WTC11 (cell line): ENCODE measurements at regions not wholly inside any gene's neighbourhood (a gene's known extent, or its start where the extent isn't known, plus 50 kb on each side); places are given as distances from the start of the nearest gene placed in this dataset.

Source experiments
- ATAC-seq: fragments of 200-7000 bp; cut with Tn5 transposase; 2 replicates; pipeline ENCODE4 v1.10.0; 2021; ENCODE audit warnings: mild to moderate bottlenecking, moderate library complexity
- CTCF ChIA-PET: fragments of 300-600 bp; sonication (Branson Sonifier 250); formaldehyde crosslinking; loops from one replicate; lab custom pipeline; 2021; ENCODE audit warnings: antibody characterized with exemption; lab: Charles Lee
- POLR2A ChIA-PET: fragments of 350-600 bp; sonication (Branson Sonifier 250); formaldehyde crosslinking; loops from one replicate; lab custom pipeline; 2021; ENCODE audit warnings: antibody characterized with exemption; lab: Charles Lee
- DNase-seq: peaks from one replicate; pipeline ENCODE4 v3.0.0; 2021; ENCODE audit warnings: low spot score
- H3K27ac Mint-ChIP-seq: 2 replicates; pipeline ENCODE4 v1.8.0; 2021; ENCODE audit warnings: mixed read lengths
- H3K27me3 Mint-ChIP-seq: 2 replicates; pipeline ENCODE4 v1.8.0; 2021; ENCODE audit warnings: low read depth, mild to moderate bottlenecking, moderate library complexity, mixed read lengths
- H3K36me3 Mint-ChIP-seq: 2 replicates; pipeline ENCODE4 v1.8.0; 2021; ENCODE audit warnings: mixed read lengths
- H3K4me1 Mint-ChIP-seq: 2 replicates; pipeline ENCODE4 v1.8.0; 2022; ENCODE audit warnings: mixed read lengths
- H3K4me3 Mint-ChIP-seq: 2 replicates; pipeline ENCODE4 v1.8.0; 2021; ENCODE audit warnings: mild to moderate bottlenecking, moderate library complexity, mixed read lengths
- H3K9me3 Mint-ChIP-seq: 2 replicates; pipeline ENCODE4 v1.8.0; 2021; ENCODE audit warnings: mixed read lengths
- AR ChIP-seq: fragments of 250-450 bp; sonication (Bioruptor Pico); IDR thresholded peaks from 2 replicates; pipeline ENCODE4 v1.9.0; 2021; ENCODE audit warnings: mild to moderate bottlenecking
- ATF2 ChIP-seq: sonication (generic); formaldehyde crosslinking; IDR thresholded peaks from 2 replicates; pipeline ENCODE4 v1.8.1; 2022; ENCODE audit warnings: low read depth, missing genetic modification reagents, borderline replicate concordance
- ATF3 ChIP-seq: sonication (generic); formaldehyde crosslinking; conservative IDR thresholded peaks from 2 replicates; pipeline ENCODE4 v1.8.1; 2022; ENCODE audit warnings: mild to moderate bottlenecking, missing genetic modification reagents
- E2F4 ChIP-seq: sonication (generic); formaldehyde crosslinking; IDR thresholded peaks from 2 replicates; pipeline ENCODE4 v1.8.1; 2022; ENCODE audit warnings: low read depth, mild to moderate bottlenecking, moderate library complexity, missing genetic modification reagents, borderline replicate concordance
- FOXJ3 ChIP-seq: sonication (generic); formaldehyde crosslinking; IDR thresholded peaks from 2 replicates; pipeline ENCODE4 v1.9.0; 2021; ENCODE audit warnings: missing genetic modification reagents, mild to moderate bottlenecking, borderline replicate concordance
- MYBL2 ChIP-seq: sonication (generic); formaldehyde crosslinking; IDR thresholded peaks from 2 replicates; pipeline ENCODE4 v1.8.1; 2023; ENCODE audit warnings: mild to moderate bottlenecking, moderate library complexity, missing genetic modification reagents
- NR1H2 ChIP-seq: sonication (generic); formaldehyde crosslinking; IDR thresholded peaks from 2 replicates; pipeline ENCODE4 v1.9.0; 2021; ENCODE audit warnings: mild to moderate bottlenecking, moderate library complexity, missing genetic modification reagents
- SP1 ChIP-seq: sonication (generic); formaldehyde crosslinking; conservative IDR thresholded peaks from 2 replicates; pipeline ENCODE4 v1.8.1; 2022; ENCODE audit warnings: missing genetic modification reagents
- TEAD1 ChIP-seq: sonication (generic); formaldehyde crosslinking; IDR thresholded peaks from 2 replicates; pipeline ENCODE4 v1.8.0; 2022; ENCODE audit warnings: mild to moderate bottlenecking, missing genetic modification reagents
- ZBTB43 ChIP-seq: sonication (generic); formaldehyde crosslinking; IDR thresholded peaks from 2 replicates; pipeline ENCODE4 v1.8.1; 2023; ENCODE audit warnings: mild to moderate bottlenecking, missing genetic modification reagents
- ZNF121 ChIP-seq: sonication (generic); formaldehyde crosslinking; IDR thresholded peaks from 2 replicates; pipeline ENCODE4 v1.8.0; 2023; ENCODE audit warnings: missing genetic modification reagents
- ZNF219 ChIP-seq: sonication (generic); formaldehyde crosslinking; IDR thresholded peaks from 2 replicates; pipeline ENCODE4 v1.8.0; 2023; ENCODE audit warnings: missing genetic modification reagents, mild to moderate bottlenecking, borderline replicate concordance
- ZNF232 ChIP-seq: sonication (generic); formaldehyde crosslinking; IDR thresholded peaks from 2 replicates; pipeline ENCODE4 v1.8.0; 2022; ENCODE audit warnings: mild to moderate bottlenecking, missing genetic modification reagents
- ZNF532 ChIP-seq: fragments of 250-450 bp; sonication (Bioruptor Pico); IDR thresholded peaks from 2 replicates; pipeline ENCODE4 v1.9.0; 2021; ENCODE audit warnings: mild to moderate bottlenecking, borderline replicate concordance

- no peak for DNase-seq
- peaks cover 40% of the 10 kb centered on the region for H3K4me1 Mint-ChIP-seq
- no peaks in the 10 kb centered on the region for H3K36me3 Mint-ChIP-seq
- H3K27me3 Mint-ChIP-seq, result peaks cover 18% of the 10 kb centered on the region
- ChIA-PET CTCF (no interaction called here), POLR2A (no interaction called here)
- peak; percentile 81 for ATAC-seq
- H3K27ac Mint-ChIP-seq, result no peak overlapping the region
- H3K9me3 Mint-ChIP-seq, result no peaks in the 10 kb centered on the region
- no peak overlapping the region for H3K4me3 Mint-ChIP-seq
- TF ChIP-seq ZBTB43 (CRISPR knock-in tag), result no peak
- TF ChIP-seq ZNF219, result no peak
- TF ChIP-seq ATF3 (CRISPR knock-in tag), result no peak
- no peak for TF ChIP-seq ZNF121
- TF ChIP-seq ZNF232 (CRISPR knock-in tag), result no peak
- TF ChIP-seq FOXJ3, result no peak
- no peak for TF ChIP-seq E2F4 (CRISPR knock-in tag)
- no peak for TF ChIP-seq ZNF532 (CRISPR knock-in tag)
- no peak for TF ChIP-seq NR1H2
- TF ChIP-seq MYBL2 (CRISPR knock-in tag), result no peak
- TF ChIP-seq AR (CRISPR knock-in tag), result no peak
- TF ChIP-seq TEAD1 (CRISPR knock-in tag), result no peak
- no peak for TF ChIP-seq SP1 (CRISPR knock-in tag)
- TF ChIP-seq ATF2 (CRISPR knock-in tag), result no peak
Measured at GRCh38 chr4:187070740-187071139, 347.1 kb upstream of the FAT1 start.
